ENCODE measurements at regions not wholly inside any gene's neighbourhood (a gene's known extent, or its start where the extent isn't known, plus 50 kb on each side); places are given as distances from the start of the nearest gene placed in this dataset.
A peak's percentile ranks its signal among the peaks of the same experiment; 100 is the strongest.
"Not testable (repeated sequence)": the region's sequence is repeated elsewhere in the genome, so short reads cannot be mapped to it uniquely, and the experiment has no call there.

DNA sequence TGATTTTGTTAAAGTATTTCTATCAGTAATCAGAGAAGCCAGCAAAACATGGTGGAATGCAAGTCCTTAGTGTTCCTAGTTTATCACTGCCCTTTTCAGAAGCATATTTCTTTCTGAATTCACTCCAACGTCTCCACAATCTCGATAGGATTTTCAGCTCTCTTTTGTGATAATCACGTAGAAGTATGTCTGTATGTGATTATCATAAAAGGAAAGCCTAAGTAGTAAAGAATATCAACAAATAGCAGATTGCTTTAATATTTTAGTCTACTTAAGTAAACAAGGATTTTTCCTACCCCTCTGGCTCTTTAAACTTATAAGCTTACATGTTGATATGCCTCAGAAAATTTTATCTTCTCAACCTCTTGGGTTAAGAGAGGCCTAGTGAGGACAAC lies 147.4 kb upstream of the NUDT4 start:
- Mint-ChIP-seq H3K9me3 (no peaks in the 10 kb centered on the region), H3K4me3 (no peak overlapping the region), H3K27ac (no peak overlapping the region), H3K36me3 (ENCODE audit: low read depth) (no peaks in the 10 kb centered on the region), H3K4me1 (ENCODE audit: low read depth) (no peaks in the 10 kb centered on the region), H3K27me3 (ENCODE audit: low read depth) (peaks cover 5% of the 10 kb centered on the region)
- DNase-seq (ENCODE audit: low spot score), result no peak

GRCh38 chr12:93231938-93232337 lies 145.8 kb upstream of the NUDT4 start:
- no peak overlapping the region for H3K4me3 Mint-ChIP-seq
- H3K9me3 Mint-ChIP-seq, result no peaks in the 10 kb centered on the region
- no peaks in the 10 kb centered on the region for H3K36me3 Mint-ChIP-seq (ENCODE audit: low read depth)
- no peak overlapping the region for H3K27ac Mint-ChIP-seq
- no peaks in the 10 kb centered on the region for H3K27me3 Mint-ChIP-seq (ENCODE audit: low read depth)
- H3K4me1 Mint-ChIP-seq (ENCODE audit: low read depth), result no peaks in the 10 kb centered on the region
- DNase-seq (ENCODE audit: low spot score), result no peak

- peaks cover 3% of the 10 kb centered on the region for H3K9me3 Mint-ChIP-seq
- no peaks in the 10 kb centered on the region for H3K4me1 Mint-ChIP-seq (ENCODE audit: low read depth)
- H3K36me3 Mint-ChIP-seq (ENCODE audit: low read depth), result no peaks in the 10 kb centered on the region
- no peak overlapping the region for H3K4me3 Mint-ChIP-seq
- no peaks in the 10 kb centered on the region for H3K27me3 Mint-ChIP-seq (ENCODE audit: low read depth)
- H3K27ac Mint-ChIP-seq, result no peak overlapping the region
- DNase-seq (ENCODE audit: low spot score), result no peak
Measured at GRCh38 chr12:93234641-93235040, 143.1 kb upstream of the NUDT4 start.

DNA sequence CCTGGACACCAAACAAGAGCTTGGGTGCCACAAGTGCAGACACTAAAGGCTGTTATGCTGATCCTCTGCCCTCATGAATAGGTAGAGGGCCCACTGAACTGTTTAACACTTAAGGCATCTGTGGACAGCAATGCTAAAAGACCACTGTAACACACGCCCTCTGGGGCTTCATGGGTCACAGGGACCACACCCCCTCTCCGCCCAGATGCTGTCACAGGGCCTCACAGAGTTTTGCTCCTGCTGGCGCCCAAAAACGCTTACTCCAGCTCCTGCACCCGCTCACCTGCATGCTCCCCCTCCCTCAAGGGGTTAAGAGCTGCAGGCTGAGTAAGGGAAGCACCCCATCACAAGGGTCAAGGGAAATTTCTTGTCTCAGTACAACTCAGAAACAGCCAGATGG lies 141.8 kb upstream of the NUDT4 start:
- H3K27ac Mint-ChIP-seq, result no peak overlapping the region
- no peaks in the 10 kb centered on the region for H3K27me3 Mint-ChIP-seq (ENCODE audit: low read depth)

GRCh38 chr12:93237235-93237915 lies 140.3 kb upstream of the NUDT4 start:
- Mint-ChIP-seq H3K27me3 (ENCODE audit: low read depth) (no peaks in the 10 kb centered on the region), H3K36me3 (ENCODE audit: low read depth) (no peaks in the 10 kb centered on the region), H3K9me3 (peaks cover 5% of the 10 kb centered on the region), H3K4me1 (ENCODE audit: low read depth) (no peaks in the 10 kb centered on the region), H3K27ac (no peak overlapping the region), H3K4me3 (no peak overlapping the region)
- DNase-seq (ENCODE audit: low spot score), result no peak

More for the DNA sequence above, 141.8 kb upstream of the NUDT4 start:
- Mint-ChIP-seq H3K36me3 (ENCODE audit: low read depth) (no peaks in the 10 kb centered on the region), H3K4me3 (no peak overlapping the region), H3K4me1 (ENCODE audit: low read depth) (no peaks in the 10 kb centered on the region), H3K9me3 (peaks cover 5% of the 10 kb centered on the region)
- no peak for DNase-seq (ENCODE audit: low spot score)

DNA sequence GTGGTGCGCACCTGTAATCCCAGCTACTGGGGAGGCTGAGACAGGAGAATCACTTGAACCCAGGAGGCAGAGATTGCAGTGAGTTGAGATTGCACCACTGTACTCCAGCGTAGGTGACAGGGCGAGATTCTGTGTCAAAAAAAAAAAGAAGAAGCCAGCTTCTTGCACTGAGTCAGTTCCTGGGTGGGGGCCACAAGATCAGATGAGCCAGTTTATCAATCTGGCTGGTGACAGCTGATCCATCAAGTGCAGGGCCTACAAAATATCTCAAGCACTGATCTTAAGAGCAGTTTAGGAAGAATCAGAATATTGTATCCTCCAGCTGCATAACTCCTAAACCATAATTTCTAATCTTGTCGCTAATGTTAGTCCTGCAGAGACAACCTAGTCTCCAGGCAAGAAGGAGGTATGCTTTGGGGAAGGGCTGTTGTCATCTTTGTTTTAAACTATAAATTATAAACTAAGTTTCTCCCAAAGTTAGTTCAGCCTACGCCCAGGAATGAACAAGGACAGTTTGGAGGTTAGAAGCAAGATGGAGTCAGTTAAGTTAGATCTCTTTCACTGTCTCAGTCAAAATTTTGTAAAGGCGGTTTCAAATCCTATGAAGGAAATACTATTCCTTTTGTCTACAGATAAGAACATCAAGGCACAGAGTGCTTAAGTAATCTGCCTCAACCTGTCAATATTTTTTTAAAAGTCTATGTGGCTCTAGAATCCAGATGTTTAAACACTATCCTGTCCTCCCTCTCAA lies 139.0 kb upstream of the NUDT4 start:
- H3K4me1 Mint-ChIP-seq (ENCODE audit: low read depth); H3K36me3 Mint-ChIP-seq (ENCODE audit: low read depth); DNase-seq (ENCODE audit: low spot score); H3K27me3 Mint-ChIP-seq (ENCODE audit: low read depth); H3K27ac Mint-ChIP-seq; H3K9me3 Mint-ChIP-seq; H3K4me3 Mint-ChIP-seq: not testable (repeated sequence)

DNA sequence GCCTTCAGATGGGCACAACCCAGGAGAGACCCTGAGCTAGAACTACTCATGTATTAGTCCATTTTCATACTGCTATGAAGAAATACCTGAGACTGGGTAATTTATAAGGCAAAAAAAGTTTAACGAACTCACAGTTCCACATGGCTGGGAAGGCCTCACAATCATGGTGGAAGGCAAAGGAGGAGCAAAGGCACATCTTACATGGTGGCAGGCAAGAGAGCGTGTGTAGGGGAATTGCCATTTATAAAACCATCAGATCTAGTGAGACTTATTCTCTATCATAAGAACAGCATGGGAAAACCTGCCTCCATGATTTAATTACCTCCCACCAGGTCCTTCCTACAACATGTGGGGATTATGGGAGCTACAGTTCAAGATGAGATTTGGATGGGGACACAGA lies 137.9 kb upstream of the NUDT4 start:
- not testable (repeated sequence) for DNase-seq (ENCODE audit: low spot score)
- H3K4me1 Mint-ChIP-seq (ENCODE audit: low read depth), result peaks cover 14% of the 10 kb centered on the region

GRCh38 chr12:93242154-93242972 lies 135.4 kb upstream of the NUDT4 start:
- Mint-ChIP-seq H3K4me3 (no peak overlapping the region), H3K36me3 (ENCODE audit: low read depth) (no peaks in the 10 kb centered on the region), H3K27me3 (ENCODE audit: low read depth) (no peaks in the 10 kb centered on the region), H3K27ac (no peak overlapping the region), H3K4me1 (ENCODE audit: low read depth) (peaks cover 24% of the 10 kb centered on the region), H3K9me3 (peaks cover 5% of the 10 kb centered on the region)
- DNase-seq (ENCODE audit: low spot score), result no peak

More for the DNA sequence above, 137.9 kb upstream of the NUDT4 start:
- H3K36me3 Mint-ChIP-seq (ENCODE audit: low read depth); H3K9me3 Mint-ChIP-seq; H3K4me3 Mint-ChIP-seq; H3K27ac Mint-ChIP-seq; H3K27me3 Mint-ChIP-seq (ENCODE audit: low read depth): not testable (repeated sequence)

DNA sequence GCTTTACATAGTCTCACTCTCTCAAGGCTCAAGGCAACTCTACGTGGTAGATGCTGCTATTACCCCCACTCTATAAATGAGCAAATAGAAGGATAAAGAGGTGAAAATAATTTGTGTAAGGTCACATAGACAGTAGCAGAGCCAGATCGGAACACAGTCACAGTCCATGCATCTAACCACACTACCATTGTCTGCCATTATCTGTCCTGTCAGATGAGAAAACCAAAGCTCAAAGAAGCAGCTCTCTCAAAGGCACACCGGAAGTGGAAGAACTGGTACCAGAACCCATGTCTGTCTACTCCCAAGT lies 134.4 kb upstream of the NUDT4 start:
- no peaks in the 10 kb centered on the region for H3K27me3 Mint-ChIP-seq (ENCODE audit: low read depth)
- H3K27ac Mint-ChIP-seq, result no peak overlapping the region

GRCh38 chr12:93243689-93244513 lies 133.8 kb upstream of the NUDT4 start:
- Mint-ChIP-seq H3K36me3 (ENCODE audit: low read depth) (no peaks in the 10 kb centered on the region), H3K4me3 (peak overlapping the region; percentile 54), H3K27me3 (ENCODE audit: low read depth) (no peaks in the 10 kb centered on the region), H3K27ac (peak overlapping the region; percentile 72), H3K4me1 (ENCODE audit: low read depth) (peaks cover 35% of the 10 kb centered on the region), H3K9me3 (peaks cover 5% of the 10 kb centered on the region)
- no peak for DNase-seq (ENCODE audit: low spot score)

More for the DNA sequence above, 134.4 kb upstream of the NUDT4 start:
- DNase-seq (ENCODE audit: low spot score), result no peak
- Mint-ChIP-seq H3K4me3 (no peak overlapping the region), H3K4me1 (ENCODE audit: low read depth) (peaks cover 32% of the 10 kb centered on the region), H3K9me3 (peaks cover 5% of the 10 kb centered on the region), H3K36me3 (ENCODE audit: low read depth) (no peaks in the 10 kb centered on the region)

GRCh38 chr12:93244514-93245077 lies 133.1 kb upstream of the NUDT4 start:
- H3K9me3 Mint-ChIP-seq, result peaks cover 3% of the 10 kb centered on the region
- DNase-seq (ENCODE audit: low spot score), result peak; percentile 36
- H3K4me1 Mint-ChIP-seq (ENCODE audit: low read depth), result peaks cover 42% of the 10 kb centered on the region
- H3K4me3 Mint-ChIP-seq, result peak overlapping the region; percentile 54
- H3K27me3 Mint-ChIP-seq (ENCODE audit: low read depth), result no peaks in the 10 kb centered on the region
- H3K36me3 Mint-ChIP-seq (ENCODE audit: low read depth), result no peaks in the 10 kb centered on the region
- H3K27ac Mint-ChIP-seq, result peak overlapping the region; percentile 72

GRCh38 chr12:93245543-93245942 lies 132.2 kb upstream of the NUDT4 start:
- Mint-ChIP-seq H3K27me3 (ENCODE audit: low read depth) (no peaks in the 10 kb centered on the region), H3K9me3 (no peaks in the 10 kb centered on the region), H3K27ac (no peak overlapping the region), H3K4me1 (ENCODE audit: low read depth) (peaks cover 46% of the 10 kb centered on the region), H3K4me3 (peak overlapping the region; percentile 23), H3K36me3 (ENCODE audit: low read depth) (no peaks in the 10 kb centered on the region)
- no peak for DNase-seq (ENCODE audit: low spot score)

DNA sequence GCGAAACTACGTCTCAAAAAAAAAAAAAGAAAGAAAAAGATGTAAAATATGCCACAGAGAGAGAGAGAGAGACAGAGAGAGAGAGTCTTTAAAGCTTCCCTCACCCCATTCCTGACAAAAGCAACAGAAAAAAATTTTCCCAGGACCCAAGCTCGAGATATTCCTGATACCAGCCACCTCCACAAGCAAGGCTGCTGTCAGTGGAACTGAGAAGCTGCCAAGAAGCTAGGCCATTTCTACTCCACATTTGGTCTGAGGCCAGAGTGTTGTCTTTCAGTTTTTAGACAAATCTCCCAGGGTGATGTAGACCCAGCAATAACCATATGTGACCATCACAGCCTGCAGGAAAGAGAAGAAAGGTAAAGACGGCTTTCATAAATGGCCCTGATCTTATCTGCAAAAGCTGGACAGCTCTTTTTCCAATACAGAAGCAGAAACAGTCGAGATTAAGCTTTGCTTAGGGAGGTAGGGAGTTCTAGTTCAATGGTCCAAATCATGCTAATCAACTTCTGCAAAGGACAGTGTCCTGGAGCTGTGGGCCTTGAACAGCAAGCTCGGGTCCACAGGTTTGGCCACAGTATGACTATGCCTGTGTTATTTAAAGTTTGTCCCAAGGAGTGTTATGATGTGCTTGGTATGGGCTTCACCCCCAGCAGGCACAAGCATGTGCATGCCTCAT lies 130.3 kb upstream of the NUDT4 start:
- Mint-ChIP-seq H3K4me3 (no peak overlapping the region), H3K27me3 (ENCODE audit: low read depth) (no peaks in the 10 kb centered on the region), H3K9me3 (no peaks in the 10 kb centered on the region), H3K36me3 (ENCODE audit: low read depth) (peaks cover 1% of the 10 kb centered on the region), H3K27ac (no peak overlapping the region), H3K4me1 (ENCODE audit: low read depth) (peaks cover 46% of the 10 kb centered on the region)
- DNase-seq (ENCODE audit: low spot score), result no peak
